BE2C (cell line): ENCODE measurements at regions not wholly inside any gene's neighbourhood (a gene's known extent, or its start where the extent isn't known, plus 50 kb on each side); places are given as distances from the start of the nearest gene placed in this dataset.

ENCODE experiments used
- DNase-seq: peaks from one replicate; pipeline ENCODE4 v3.0.0-alpha.2; 2020
- H3K27me3 ChIP-seq: fragments of 250-450 bp; sonication (Bioruptor Pico); 2 replicates; pipeline ENCODE4 v1.5.1; 2020; ENCODE audit warnings: mild to moderate bottlenecking
- H3K36me3 ChIP-seq: fragments of 250-450 bp; sonication (Bioruptor Pico); 2 replicates; pipeline ENCODE4 v1.5.1; 2020; ENCODE audit warnings: mild to moderate bottlenecking
- H3K4me1 ChIP-seq: fragments of 250-450 bp; sonication (Bioruptor Pico); 2 replicates; pipeline ENCODE4 v1.5.1; 2020
- H3K4me3 ChIP-seq: 2 replicates; pipeline ENCODE4 v1.5.1; 2011; ENCODE audit warnings: low read depth, low read length
- H3K9me3 ChIP-seq: fragments of 250-450 bp; sonication (Bioruptor Pico); 2 replicates; pipeline ENCODE4 v1.5.1; 2020
- CTCF ChIP-seq: IDR thresholded peaks from 2 replicates; pipeline ENCODE4 v1.5.1; 2012; ENCODE audit warnings: mild to moderate bottlenecking, low read depth, low read length

GRCh38 chr16:86298758-86299134, 211.6 kb upstream of the FOXF1 start:
- no peak for DNase-seq
- no peak for TF ChIP-seq CTCF
- no peaks in the 10 kb centered on the region for H3K9me3 ChIP-seq
- peaks cover 76% of the 10 kb centered on the region for H3K27me3 ChIP-seq
- no peak overlapping the region for H3K4me3 ChIP-seq
- H3K4me1 ChIP-seq: no peaks in the 10 kb centered on the region
- H3K36me3 ChIP-seq: no peaks in the 10 kb centered on the region

GRCh38 chr16:86299882-86300610, 210.3 kb upstream of the FOXF1 start:
- no peak for TF ChIP-seq CTCF
- Histone ChIP-seq H3K36me3 (no peaks in the 10 kb centered on the region), H3K4me1 (no peaks in the 10 kb centered on the region), H3K4me3 (no peak overlapping the region), H3K27me3 (peaks cover 74% of the 10 kb centered on the region), H3K9me3 (no peaks in the 10 kb centered on the region)
- DNase-seq: no peak

- peak; percentile 24 for DNase-seq
- H3K27me3 ChIP-seq: peaks cover 75% of the 10 kb centered on the region
- H3K4me1 ChIP-seq: no peaks in the 10 kb centered on the region
- H3K36me3 ChIP-seq: no peaks in the 10 kb centered on the region
- no peak for TF ChIP-seq CTCF
- H3K9me3 ChIP-seq: no peaks in the 10 kb centered on the region
- H3K4me3 ChIP-seq: no peak overlapping the region
Measured at GRCh38 chr16:86300746-86301481, 209.4 kb upstream of the FOXF1 start.

- no peaks in the 10 kb centered on the region for H3K9me3 ChIP-seq
- no peak for TF ChIP-seq CTCF
- no peak for DNase-seq
- no peak overlapping the region for H3K4me3 ChIP-seq
- H3K36me3 ChIP-seq: no peaks in the 10 kb centered on the region
- peaks cover 66% of the 10 kb centered on the region for H3K27me3 ChIP-seq
- no peaks in the 10 kb centered on the region for H3K4me1 ChIP-seq
Measured at GRCh38 chr16:86302421-86303109, 207.8 kb upstream of the FOXF1 start.

GRCh38 chr16:86303787-86304678, 206.3 kb upstream of the FOXF1 start:
- TF ChIP-seq CTCF: no peak
- Histone ChIP-seq H3K27me3 (peaks cover 51% of the 10 kb centered on the region), H3K4me3 (no peak overlapping the region), H3K4me1 (no peaks in the 10 kb centered on the region), H3K9me3 (no peaks in the 10 kb centered on the region), H3K36me3 (no peaks in the 10 kb centered on the region)
- DNase-seq: no peak
